ENCODE measurements at regions not wholly inside any gene's neighbourhood (a gene's known extent, or its start where the extent isn't known, plus 50 kb on each side); places are given as distances from the start of the nearest gene placed in this dataset.

DNA sequence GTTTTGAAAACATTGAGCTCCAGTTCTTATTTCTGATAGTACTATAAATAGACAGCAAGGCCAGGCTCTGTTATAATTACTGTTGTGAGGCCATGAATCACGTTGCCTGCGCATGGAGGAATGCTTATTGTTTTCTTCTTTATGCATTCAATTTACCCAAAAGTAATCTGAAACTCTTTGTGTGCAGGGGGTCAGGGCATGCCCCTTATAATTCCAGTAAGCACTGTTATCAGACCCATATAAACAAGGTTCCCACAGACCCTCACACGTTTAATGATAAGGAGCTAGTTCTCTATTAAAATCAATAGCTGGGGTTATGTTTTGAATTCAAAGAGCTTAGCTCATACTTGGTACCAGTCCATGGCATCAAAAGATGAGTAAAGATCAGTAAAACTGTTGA, 174.8 kb upstream of the ARG1 start:
- no peak for DNase-seq
- Histone ChIP-seq H3K9me3 (ENCODE audit: control insufficient read depth in 1 of 2, low read length in 2 of 2) (no peaks in the 10 kb centered on the region), H3K4me3 (ENCODE audit: low read length in 2 of 2) (no peak overlapping the region), H3K36me3 (ENCODE audit: insufficient read depth, low read length) (no peaks in the 10 kb centered on the region), H3K27me3 (ENCODE audit: insufficient read depth, low read length) (no peaks in the 10 kb centered on the region), H3K27ac (ENCODE audit: low read depth, low read length) (no peak overlapping the region), H3K4me1 (ENCODE audit: insufficient read depth, low read length) (no peaks in the 10 kb centered on the region)
- peaks cover 3 to 42% of the 10 kb centered on the region in 2 donors for H3K36me3 Mint-ChIP-seq
- ChIA-PET POLR2A (ENCODE audit: partially characterized antibody) (no interaction called here), CTCF (ENCODE audit: partially characterized antibody) (interaction anchor here (1.8 kb wide), 1 partner anchor 10 kb away, joined by 4 read pairs; no protein-coding TSS in a partner anchor)
- intact Hi-C loops (cut with micrococcal nuclease) = no loop called here
- H3K9me3 Mint-ChIP-seq = peaks cover 0 to 30% (median 16%) of the 10 kb centered on the region in 8 donors
- H3K4me1 Mint-ChIP-seq = peaks cover 0 to 11% (median 8%) of the 10 kb centered on the region in 4 donors
- no peak overlapping the region for H3K27ac Mint-ChIP-seq
- no peak overlapping the region for H3K4me3 Mint-ChIP-seq
- H3K27me3 Mint-ChIP-seq = no peaks in the 10 kb centered on the region

DNA sequence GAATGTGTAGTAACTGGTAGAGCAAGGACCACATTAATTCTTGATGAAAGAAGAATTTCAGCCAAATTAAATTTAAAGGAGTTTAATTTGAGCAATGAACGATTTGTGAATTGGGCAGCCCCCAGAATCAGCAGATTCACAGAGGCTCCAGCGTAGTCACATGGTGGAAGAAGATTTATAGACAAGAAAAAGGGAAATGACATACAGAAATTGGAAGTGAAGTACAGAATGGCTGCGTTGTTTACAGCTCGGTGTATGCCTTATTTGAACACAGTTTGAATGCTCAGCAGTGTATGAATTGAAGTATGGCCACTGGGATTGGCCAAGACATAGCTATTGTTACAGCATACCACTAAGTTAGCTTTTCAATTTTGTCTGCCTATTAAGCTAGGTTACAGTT, 173.6 kb upstream of the ARG1 start:
- Histone ChIP-seq H3K27ac (ENCODE audit: low read depth, low read length) (no peak overlapping the region), H3K27me3 (ENCODE audit: insufficient read depth, low read length) (no peaks in the 10 kb centered on the region), H3K36me3 (ENCODE audit: insufficient read depth, low read length) (no peaks in the 10 kb centered on the region), H3K9me3 (ENCODE audit: control insufficient read depth in 1 of 2, low read length in 2 of 2) (no peaks in the 10 kb centered on the region), H3K4me1 (ENCODE audit: insufficient read depth, low read length) (no peaks in the 10 kb centered on the region), H3K4me3 (ENCODE audit: low read length in 2 of 2) (no peak overlapping the region)
- H3K27ac Mint-ChIP-seq = no peak overlapping the region
- H3K4me1 Mint-ChIP-seq = peaks cover 0 to 10% (median 6%) of the 10 kb centered on the region in 4 donors
- peaks cover 0 to 24% (median 16%) of the 10 kb centered on the region in 8 donors for H3K9me3 Mint-ChIP-seq
- no peak overlapping the region for H3K4me3 Mint-ChIP-seq
- intact Hi-C loops (cut with micrococcal nuclease) = no loop called here
- H3K27me3 Mint-ChIP-seq = no peaks in the 10 kb centered on the region
- ChIA-PET CTCF (ENCODE audit: partially characterized antibody) (interaction anchor here (1.8 kb wide), 1 partner anchor 11 kb away, joined by 4 read pairs; no protein-coding TSS in a partner anchor), POLR2A (ENCODE audit: partially characterized antibody) (no interaction called here)
- H3K36me3 Mint-ChIP-seq = peaks cover 0 to 38% of the 10 kb centered on the region in 2 donors
- no peak for DNase-seq

DNA sequence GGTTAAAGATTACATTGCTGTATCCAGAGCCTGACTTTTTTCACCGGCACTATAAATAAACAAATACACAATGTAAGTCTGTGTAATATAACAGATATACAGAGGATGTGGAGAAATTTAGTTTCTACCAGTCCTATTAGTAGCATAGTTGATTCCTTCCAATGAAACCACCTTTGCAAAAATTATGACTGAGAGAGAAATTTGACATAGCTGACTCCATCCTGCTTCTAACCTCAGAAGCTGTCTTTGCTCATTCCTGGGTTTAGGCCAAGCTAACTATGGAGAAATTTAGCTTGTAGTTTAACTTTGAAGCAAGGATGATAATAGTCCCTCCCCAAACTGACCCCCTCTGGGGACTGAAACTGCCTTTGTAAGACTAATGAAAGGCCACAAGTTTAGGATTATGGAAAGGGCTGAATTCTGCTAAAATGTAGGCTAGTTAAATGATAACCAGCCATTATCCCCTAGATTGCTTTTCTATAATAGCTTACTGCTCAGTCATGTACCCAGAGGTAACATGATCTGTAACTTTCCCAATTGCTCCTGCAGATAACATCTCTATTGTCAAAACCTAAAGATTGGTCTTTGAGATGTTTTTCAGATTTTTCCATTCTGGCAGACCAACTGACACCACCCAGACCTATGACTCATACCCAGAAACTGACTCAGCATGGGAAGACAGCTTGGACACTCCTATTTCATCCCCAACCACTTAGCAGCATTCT, 172.8 kb upstream of the ARG1 start:
- ChIA-PET POLR2A (ENCODE audit: partially characterized antibody) (no interaction called here), CTCF (ENCODE audit: partially characterized antibody) (interaction anchor here (1.8 kb wide), 1 partner anchor 12 kb away, joined by 4 read pairs; no protein-coding TSS in a partner anchor)
- Histone ChIP-seq H3K36me3 (ENCODE audit: insufficient read depth, low read length) (no peaks in the 10 kb centered on the region), H3K4me3 (ENCODE audit: low read length in 2 of 2) (no peak overlapping the region), H3K9me3 (ENCODE audit: control insufficient read depth in 1 of 2, low read length in 2 of 2) (no peaks in the 10 kb centered on the region), H3K27ac (ENCODE audit: low read depth, low read length) (no peak overlapping the region), H3K27me3 (ENCODE audit: insufficient read depth, low read length) (no peaks in the 10 kb centered on the region), H3K4me1 (ENCODE audit: insufficient read depth, low read length) (no peaks in the 10 kb centered on the region)
- intact Hi-C loops (cut with micrococcal nuclease) = no loop called here
- Mint-ChIP-seq H3K4me1 (peaks cover 0 to 10% (median 6%) of the 10 kb centered on the region in 4 donors), H3K27ac (peak overlapping the region in 2 of 7 donors; percentile 13 to 52), H3K4me3 (peak overlapping the region in 1 of 8 donors; percentile 29), H3K27me3 (no peaks in the 10 kb centered on the region), H3K36me3 (peaks cover 0 to 36% of the 10 kb centered on the region in 2 donors), H3K9me3 (peaks cover 0 to 24% (median 14%) of the 10 kb centered on the region in 8 donors)
- DNase-seq = no peak

DNA sequence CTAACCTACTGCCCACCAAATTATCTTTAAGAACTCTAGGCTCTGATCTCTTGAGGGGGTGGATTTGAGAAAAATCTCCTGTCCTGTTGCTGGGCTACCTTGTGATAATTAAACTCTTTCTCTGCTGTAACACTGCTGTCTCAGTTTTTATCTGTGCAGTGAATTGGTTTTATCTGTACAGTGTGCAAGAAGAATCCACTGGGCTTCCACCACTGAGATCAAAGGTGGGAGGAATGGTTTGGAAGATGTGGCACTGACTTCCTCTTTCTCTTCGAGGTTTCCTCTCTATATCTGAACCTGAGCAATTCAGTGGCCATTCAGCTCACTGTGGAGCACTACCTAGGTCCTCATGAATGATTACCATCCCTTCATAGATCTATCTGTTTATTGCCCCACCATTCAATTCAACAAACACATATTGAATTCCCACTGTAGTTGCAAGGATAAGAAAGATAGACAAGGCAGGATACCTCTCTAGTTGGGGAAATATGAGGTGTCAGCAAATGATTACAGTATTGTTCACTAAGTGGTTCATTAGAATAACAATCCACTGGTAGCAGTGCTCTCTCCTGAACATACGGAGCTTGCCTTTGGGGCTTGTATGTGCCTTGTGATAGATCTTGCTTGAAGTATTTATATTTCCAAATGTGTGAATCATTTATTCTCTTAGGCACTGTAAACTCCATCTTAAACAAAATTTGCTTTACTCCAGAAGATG, 172.1 kb upstream of the ARG1 start:
- Histone ChIP-seq H3K27me3 (ENCODE audit: insufficient read depth, low read length) (no peaks in the 10 kb centered on the region), H3K9me3 (ENCODE audit: control insufficient read depth in 1 of 2, low read length in 2 of 2) (no peaks in the 10 kb centered on the region), H3K36me3 (ENCODE audit: insufficient read depth, low read length) (no peaks in the 10 kb centered on the region), H3K27ac (ENCODE audit: low read depth, low read length) (no peak overlapping the region), H3K4me3 (ENCODE audit: low read length in 2 of 2) (no peak overlapping the region), H3K4me1 (ENCODE audit: insufficient read depth, low read length) (no peaks in the 10 kb centered on the region)
- Mint-ChIP-seq H3K27me3 (no peaks in the 10 kb centered on the region), H3K4me1 (peaks cover 0 to 10% (median 6%) of the 10 kb centered on the region in 4 donors), H3K4me3 (peak overlapping the region in 1 of 8 donors; percentile 29), H3K36me3 (peaks cover 0 to 39% of the 10 kb centered on the region in 2 donors), H3K9me3 (peaks cover 0 to 24% (median 15%) of the 10 kb centered on the region in 8 donors), H3K27ac (peak overlapping the region in 2 of 7 donors; percentile 43 to 52)
- ChIA-PET POLR2A (ENCODE audit: partially characterized antibody) (no interaction called here), CTCF (ENCODE audit: partially characterized antibody) (interaction anchor here (0.5 kb wide), 1 partner anchor 252 kb away, joined by 3 read pairs; no protein-coding TSS in a partner anchor)
- DNase-seq = no peak
- intact Hi-C loops (cut with micrococcal nuclease) = no loop called here

DNA sequence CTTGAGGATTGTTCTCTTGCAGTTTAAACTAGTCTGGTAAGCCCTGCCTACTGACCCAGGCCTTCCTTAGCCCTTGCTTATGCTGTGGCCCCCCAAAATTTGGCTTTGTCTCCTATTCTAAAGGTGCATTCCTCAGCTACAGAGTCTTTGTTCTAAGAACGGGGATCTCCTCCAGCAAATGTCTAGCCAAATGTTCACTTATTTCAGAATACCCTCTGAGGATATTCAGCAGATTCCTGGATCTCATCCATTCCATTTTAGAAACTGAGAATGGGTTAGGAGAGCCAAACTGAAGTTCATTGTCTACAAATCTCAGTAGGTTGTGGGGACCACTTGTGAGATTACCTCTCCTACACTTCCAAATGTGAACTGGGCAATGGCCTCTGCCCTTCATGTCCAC, 164.2 kb upstream of the ARG1 start:
- intact Hi-C loops (cut with micrococcal nuclease) = no loop called here
- peaks cover 0 to 14% (median 5%) of the 10 kb centered on the region in 8 donors for H3K9me3 Mint-ChIP-seq
- H3K9me3 ChIP-seq (ENCODE audit: control insufficient read depth in 1 of 2, low read length in 2 of 2) = no peaks in the 10 kb centered on the region

DNA sequence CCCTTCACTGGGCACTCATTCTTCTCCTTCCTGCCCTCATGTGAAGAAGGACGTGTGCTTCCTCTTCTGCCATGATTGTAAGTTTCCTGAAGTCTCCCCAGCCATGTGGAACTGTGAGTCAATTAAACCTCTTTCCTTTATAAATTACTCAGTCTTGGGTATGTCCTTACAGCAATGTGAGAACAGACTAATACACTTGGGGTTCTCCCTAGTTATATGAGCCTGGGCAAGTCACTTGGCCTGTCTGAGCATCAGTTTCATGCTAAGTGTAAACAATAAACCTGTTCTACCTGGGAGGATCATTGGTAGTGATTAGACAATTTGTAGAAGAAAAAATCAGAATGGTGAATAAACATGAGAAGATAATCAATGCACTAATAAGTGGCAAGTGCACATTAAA, 162.2 kb upstream of the ARG1 start:
- no peaks in the 10 kb centered on the region for H3K27me3 ChIP-seq (ENCODE audit: insufficient read depth, low read length)
- Mint-ChIP-seq H3K36me3 (peaks cover 3 to 23% of the 10 kb centered on the region in 2 donors), H3K4me1 (peaks cover 0 to 3% (median 2%) of the 10 kb centered on the region in 4 donors), H3K9me3 (peaks cover 0 to 10% (median 5%) of the 10 kb centered on the region in 8 donors), H3K27me3 (no peaks in the 10 kb centered on the region), H3K4me3 (no peak overlapping the region), H3K27ac (no peak overlapping the region)
- no peaks in the 10 kb centered on the region for H3K9me3 ChIP-seq (ENCODE audit: control insufficient read depth in 1 of 2, low read length in 2 of 2)
- no peak overlapping the region for H3K4me3 ChIP-seq (ENCODE audit: low read length in 2 of 2)
- no peaks in the 10 kb centered on the region for H3K36me3 ChIP-seq (ENCODE audit: insufficient read depth, low read length)
- intact Hi-C loops (cut with micrococcal nuclease) = no loop called here
- DNase-seq = no peak
- POLR2A ChIA-PET (ENCODE audit: partially characterized antibody) = no interaction called here
- CTCF ChIA-PET (ENCODE audit: partially characterized antibody) = no interaction called here
- no peaks in the 10 kb centered on the region for H3K4me1 ChIP-seq (ENCODE audit: insufficient read depth, low read length)
- no peak overlapping the region for H3K27ac ChIP-seq (ENCODE audit: low read depth, low read length)

More for the DNA sequence above, 164.2 kb upstream of the ARG1 start:
- no peak overlapping the region for H3K4me3 Mint-ChIP-seq
- no peaks in the 10 kb centered on the region for H3K27me3 ChIP-seq (ENCODE audit: insufficient read depth, low read length)
- no peaks in the 10 kb centered on the region for H3K36me3 ChIP-seq (ENCODE audit: insufficient read depth, low read length)
- ChIA-PET POLR2A (ENCODE audit: partially characterized antibody) (no interaction called here), CTCF (ENCODE audit: partially characterized antibody) (no interaction called here)
- no peaks in the 10 kb centered on the region for H3K27me3 Mint-ChIP-seq
- no peaks in the 10 kb centered on the region for H3K4me1 ChIP-seq (ENCODE audit: insufficient read depth, low read length)
- peaks cover 0 to 3% (median 0%) of the 10 kb centered on the region in 4 donors for H3K4me1 Mint-ChIP-seq
- DNase-seq = no peak
- H3K27ac ChIP-seq (ENCODE audit: low read depth, low read length) = no peak overlapping the region
- no peak overlapping the region for H3K27ac Mint-ChIP-seq
- peaks cover 3 to 34% of the 10 kb centered on the region in 2 donors for H3K36me3 Mint-ChIP-seq
- no peak overlapping the region for H3K4me3 ChIP-seq (ENCODE audit: low read length in 2 of 2)

Measured in CD4-positive, alpha-beta memory T cell (primary cell).